Lower leg skin (tissue), 3 donors: ENCODE measurements at regions not wholly inside any gene's neighbourhood (a gene's known extent, or its start where the extent isn't known, plus 50 kb on each side); places are given as distances from the start of the nearest gene placed in this dataset.
"Not testable (repeated sequence)": the region's sequence is repeated elsewhere in the genome, so short reads cannot be mapped to it uniquely, and the experiment has no call there.

Experiments used
- CTCF ChIP-seq, 3 donors: fragments of 450-650 bp; IDR thresholded peaks; one replicate each; pipeline ENCODE4 v1.5.1; 2016; ENCODE audit warnings: antibody characterized with exemption in 3 of 3, mild to moderate bottlenecking in 3 of 3, moderate library complexity in 2 of 3
- POLR2A ChIP-seq, 2 donors: fragments of 450-650 bp; IDR thresholded peaks; one replicate each; pipeline ENCODE4 v1.6.1; 2016 to 2017; ENCODE audit warnings: antibody characterized with exemption in 2 of 2, mild to moderate bottlenecking in 1 of 2, moderate library complexity in 1 of 2

- not testable (repeated sequence) for TF ChIP-seq CTCF, POLR2A (IDR thresholded peaks at IDR 0.05)
Measured at GRCh38 chr2:184330561-184330960, 267.8 kb upstream of the ZNF804A start.
